GM12873 (cell line): ENCODE measurements at regions not wholly inside any gene's neighbourhood (a gene's known extent, or its start where the extent isn't known, plus 50 kb on each side); places are given as distances from the start of the nearest gene placed in this dataset.

Experiments used
- CTCF ChIP-seq: IDR thresholded peaks from 2 replicates; pipeline ENCODE4 v1.5.1; 2012; ENCODE audit warnings: low read depth, mild to moderate bottlenecking, moderate library complexity, low read length, control low read depth; ENCODE audit not compliant: insufficient read depth; ENCODE audit errors: missing control alignments

GRCh38 chr5:33321026-33321425 is 119.7 kb upstream of the TARS1 start:
- no peak for TF ChIP-seq CTCF

GRCh38 chr5:33322632-33323031 is 118.1 kb upstream of the TARS1 start:
- no peak for TF ChIP-seq CTCF

- TF ChIP-seq CTCF, result no peak
Measured at GRCh38 chr5:33324667-33325307, 116.0 kb upstream of the TARS1 start.

GRCh38 chr5:33328818-33329217 is 111.9 kb upstream of the TARS1 start:
- no peak for TF ChIP-seq CTCF

GRCh38 chr5:33329891-33330290 is 110.9 kb upstream of the TARS1 start:
- no peak for TF ChIP-seq CTCF

- no peak for TF ChIP-seq CTCF
Measured at GRCh38 chr5:33330426-33330825, 110.3 kb upstream of the TARS1 start.

- TF ChIP-seq CTCF, result no peak
Measured at GRCh38 chr5:33330992-33331391, 109.8 kb upstream of the TARS1 start.
